CD14-positive monocyte (primary cell): ENCODE measurements at regions not wholly inside any gene's neighbourhood (a gene's known extent, or its start where the extent isn't known, plus 50 kb on each side); places are given as distances from the start of the nearest gene placed in this dataset.

Experiments used
- DNase-seq, 3 donors: peaks; one replicate each; pipeline ENCODE4 v3.0.0-alpha.2; 2011 to 2022
- H2AFZ ChIP-seq: 2 replicates; pipeline ENCODE4 v1.6.0; 2012; ENCODE audit warnings: mild to moderate bottlenecking, low read depth, low read length, inconsistent platforms; ENCODE audit not compliant: insufficient read depth, poor library complexity, severe bottlenecking
- H3K27ac ChIP-seq, 2 donors: 1 replicate in 1 of 2; 2 replicates in 1 of 2; pipeline ENCODE4 v1.5.1; 2012 to 2013; ENCODE audit warnings: low read length in 2 of 2, control low read depth in 1 of 2, inconsistent platforms in 1 of 2, low read depth in 1 of 2, mild to moderate bottlenecking in 1 of 2
- H3K27me3 ChIP-seq, 2 donors: one replicate each; pipeline versions ENCODE4 v1.6.0 to v1.6.1; 2011 to 2013; ENCODE audit warnings: low read length in 2 of 2; ENCODE audit not compliant: control insufficient read depth in 2 of 2, insufficient read depth in 2 of 2
- H3K36me3 ChIP-seq, 2 donors: replicated peaks in 1 of 2; 1 replicate in 1 of 2; 2 replicates in 1 of 2; pipeline versions ENCODE4 v1.5.1 to v1.6.1; 2012 to 2013; ENCODE audit warnings: low read length in 2 of 2, control low read depth in 1 of 2, inconsistent platforms in 1 of 2, mild to moderate bottlenecking in 1 of 2; ENCODE audit not compliant: insufficient read depth in 2 of 2, control insufficient read depth in 1 of 2
- H3K4me1 ChIP-seq, 2 donors: 1 replicate in 1 of 2; 2 replicates in 1 of 2; pipeline versions ENCODE4 v1.5.1 to v1.6.1; 2012 to 2013; ENCODE audit warnings: low read length in 2 of 2, control low read depth in 1 of 2, inconsistent platforms in 1 of 2, mild to moderate bottlenecking in 1 of 2, moderate library complexity in 1 of 2; ENCODE audit not compliant: insufficient read depth in 2 of 2, control insufficient read depth in 1 of 2
- H3K4me2 ChIP-seq: replicated peaks from 2 replicates; pipeline ENCODE3; 2012; ENCODE audit warnings: low read length, moderate library complexity, mild to moderate bottlenecking; ENCODE audit not compliant: poor library complexity, severe bottlenecking; ENCODE audit errors: extremely low read depth
- H3K4me3 ChIP-seq, 3 experiments: fragments of 200-600 bp in 1 of 3; sonication (generic) in 1 of 3; replicated peaks in 1 of 3; 1 replicate in 2 of 3; 2 replicates in 1 of 3; pipeline ENCODE4 v1.5.1; 2011 to 2013; ENCODE audit warnings: low read length in 3 of 3, mild to moderate bottlenecking in 3 of 3, control low read depth in 2 of 3, low read depth in 2 of 3, inconsistent platforms in 1 of 3, moderate library complexity in 1 of 3
- H3K79me2 ChIP-seq: 2 replicates; pipeline ENCODE4 v1.6.0; 2012; ENCODE audit warnings: mild to moderate bottlenecking, control low read depth, inconsistent platforms, low read length, moderate library complexity; ENCODE audit not compliant: insufficient read depth
- H3K9ac ChIP-seq: 2 replicates; pipeline ENCODE4 v1.6.0; 2017; ENCODE audit warnings: low read length, mild to moderate bottlenecking; ENCODE audit not compliant: insufficient read depth, poor library complexity, severe bottlenecking
- H3K9me3 ChIP-seq, 2 donors: replicated peaks in 1 of 2; 1 replicate in 1 of 2; 2 replicates in 1 of 2; pipeline versions ENCODE4 v1.5.1 to v1.6.1; 2012 to 2013; ENCODE audit warnings: low read length in 2 of 2, control low read depth in 1 of 2; ENCODE audit not compliant: control insufficient read depth in 1 of 2, insufficient read depth in 1 of 2
- H4K20me1 ChIP-seq: 2 replicates; pipeline ENCODE4 v1.6.0; 2012; ENCODE audit warnings: mild to moderate bottlenecking, low read length, control low read depth, moderate library complexity; ENCODE audit not compliant: insufficient read depth
- H3K27ac Mint-ChIP-seq, 7 donors: one replicate each; pipeline ENCODE4 v1.8.0; 2020; ENCODE audit warnings: mild to moderate bottlenecking in 7 of 7, mixed read lengths in 7 of 7, moderate library complexity in 6 of 7, inconsistent platforms in 2 of 7
- H3K27me3 Mint-ChIP-seq, 3 donors: one replicate each; pipeline ENCODE4 v1.8.0; 2021 to 2022; ENCODE audit warnings: low read depth in 3 of 3, mild to moderate bottlenecking in 3 of 3, mixed read lengths in 3 of 3, moderate library complexity in 3 of 3, inconsistent platforms in 1 of 3
- H3K36me3 Mint-ChIP-seq, 2 donors: one replicate each; pipeline ENCODE4 v1.8.0; 2020; ENCODE audit warnings: mixed read lengths in 2 of 2, inconsistent platforms in 1 of 2, mild to moderate bottlenecking in 1 of 2
- H3K4me1 Mint-ChIP-seq: one replicate; pipeline ENCODE4 v1.8.0; 2020; ENCODE audit warnings: mild to moderate bottlenecking, mixed read lengths
- H3K4me3 Mint-ChIP-seq, 2 donors: one replicate each; pipeline ENCODE4 v1.8.0; 2020; ENCODE audit warnings: mild to moderate bottlenecking in 2 of 2, mixed read lengths in 2 of 2, moderate library complexity in 1 of 2
- H3K9me3 Mint-ChIP-seq, 7 donors: one replicate each; pipeline ENCODE4 v1.8.0; 2020 to 2022; ENCODE audit warnings: mixed read lengths in 7 of 7, mild to moderate bottlenecking in 6 of 7, moderate library complexity in 6 of 7, inconsistent platforms in 2 of 7
- CTCF ChIP-seq: fragments of 200-600 bp; IDR thresholded peaks from one replicate; pipeline ENCODE4 v1.8.0; 2022; ENCODE audit warnings: antibody characterized with exemption, mild to moderate bottlenecking
- WGBS: methylation state at CpG from one replicate; pipeline ENCODE4 v1.1.5; 2013; ENCODE audit warnings: missing lambda C conversion rate; ENCODE audit not compliant: insufficient coverage; 5-methylcytosine and 5-hydroxymethylcytosine counted together
- intact Hi-C, 2 donors: fragments of 100-400 bp; cut with micrococcal nuclease; formaldehyde crosslinking; loops; one replicate each; pipeline versions ENCODE4 v1.15.0 to v1.15.1; 2023

- Mint-ChIP-seq H3K27me3 (no peaks in the 10 kb centered on the region), H3K9me3 (peaks cover 0 to 5% (median 1%) of the 10 kb centered on the region in 7 donors), H3K36me3 (no peaks in the 10 kb centered on the region), H3K4me1 (no peaks in the 10 kb centered on the region), H3K4me3 (no peak overlapping the region), H3K27ac (no peak overlapping the region)
- Histone ChIP-seq H2AFZ (no peak overlapping the region), H3K27ac (no peak overlapping the region), H3K4me3 (no peak overlapping the region), H3K79me2 (no peaks in the 10 kb centered on the region), H3K36me3 (no peaks in the 10 kb centered on the region), H4K20me1 (no peaks in the 10 kb centered on the region), H3K9me3 (no peaks in the 10 kb centered on the region), H3K9ac (no peak overlapping the region), H3K4me2 (no peak overlapping the region), H3K4me1 (no peaks in the 10 kb centered on the region), H3K27me3 (no peaks in the 10 kb centered on the region)
- no peak for TF ChIP-seq CTCF
- no peak for DNase-seq
- intact Hi-C loops, result no loop called here
- no CpG with 5 or more reads among the region's 1 CpG for WGBS
Measured at GRCh38 chrX:125404667-125405160, 85.0 kb downstream of the TEX13C start.

GRCh38 chrX:125405339-125405738 lies 85.7 kb downstream of the TEX13C start:
- H3K4me1 Mint-ChIP-seq, result no peaks in the 10 kb centered on the region
- no peak for TF ChIP-seq CTCF
- no CpG with 5 or more reads among the region's 2 CpGs for WGBS
- H3K9me3 Mint-ChIP-seq, result peaks cover 0 to 5% (median 1%) of the 10 kb centered on the region in 7 donors
- Histone ChIP-seq H3K4me3 (no peak overlapping the region), H3K4me2 (no peak overlapping the region), H4K20me1 (no peaks in the 10 kb centered on the region), H3K36me3 (no peaks in the 10 kb centered on the region), H3K4me1 (no peaks in the 10 kb centered on the region), H3K27ac (no peak overlapping the region), H3K27me3 (no peaks in the 10 kb centered on the region), H3K9ac (no peak overlapping the region), H3K79me2 (no peaks in the 10 kb centered on the region), H2AFZ (no peak overlapping the region), H3K9me3 (no peaks in the 10 kb centered on the region)
- no peak overlapping the region for H3K4me3 Mint-ChIP-seq
- H3K27ac Mint-ChIP-seq, result no peak overlapping the region
- no peak for DNase-seq
- intact Hi-C loops, result no loop called here
- no peaks in the 10 kb centered on the region for H3K27me3 Mint-ChIP-seq
- H3K36me3 Mint-ChIP-seq, result no peaks in the 10 kb centered on the region
